ENCODE measurements at regions not wholly inside any gene's neighbourhood (a gene's known extent, or its start where the extent isn't known, plus 50 kb on each side); places are given as distances from the start of the nearest gene placed in this dataset.
A peak's percentile ranks its signal among the peaks of the same experiment; 100 is the strongest.
"Not testable (repeated sequence)": the region's sequence is repeated elsewhere in the genome, so short reads cannot be mapped to it uniquely, and the experiment has no call there.

GRCh38 chr11:103582351-103582909 lies 454.0 kb upstream of the DDI1 start:
- DNase-seq (no peak), ATAC-seq (no peak)
- intact Hi-C loops (cut with micrococcal nuclease), result no loop called here

GRCh38 chr11:103584021-103584420 lies 452.4 kb upstream of the DDI1 start:
- ATAC-seq, result no peak
- intact Hi-C loops (cut with micrococcal nuclease), result no loop called here
- DNase-seq, result no peak

- intact Hi-C loops (cut with micrococcal nuclease), result no loop called here
- DNase-seq, result no peak
- no peak for ATAC-seq
Observed at GRCh38 chr11:103584720-103585119, 451.7 kb upstream of the DDI1 start.

- intact Hi-C loops (cut with micrococcal nuclease), result no loop called here
- no peak for ATAC-seq
- DNase-seq, result no peak
Observed at GRCh38 chr11:103585401-103585800, 451.0 kb upstream of the DDI1 start.

GRCh38 chr11:103585911-103586310 lies 450.5 kb upstream of the DDI1 start:
- no peak for DNase-seq
- intact Hi-C loops (cut with micrococcal nuclease), result no loop called here
- ATAC-seq, result no peak

GRCh38 chr11:103586756-103587155 lies 449.7 kb upstream of the DDI1 start:
- DNase-seq, result no peak
- ATAC-seq, result no peak
- intact Hi-C loops (cut with micrococcal nuclease), result no loop called here

GRCh38 chr11:103587901-103588788 lies 448.3 kb upstream of the DDI1 start:
- intact Hi-C loops (cut with micrococcal nuclease), result no loop called here
- DNase-seq (no peak), ATAC-seq (no peak)

GRCh38 chr11:103591554-103591953 lies 444.9 kb upstream of the DDI1 start:
- DNase-seq, result no peak
- intact Hi-C loops (cut with micrococcal nuclease), result no loop called here
- no peak for ATAC-seq

GRCh38 chr11:103594283-103594682 lies 442.2 kb upstream of the DDI1 start:
- ATAC-seq (no peak), DNase-seq (no peak)
- intact Hi-C loops (cut with micrococcal nuclease), result no loop called here

- ATAC-seq, result no peak
- intact Hi-C loops (cut with micrococcal nuclease), result no loop called here
- DNase-seq, result no peak
Observed at GRCh38 chr11:103596315-103596714, 440.1 kb upstream of the DDI1 start.

GRCh38 chr11:103601225-103601846 lies 435.1 kb upstream of the DDI1 start:
- no peak for DNase-seq
- ATAC-seq, result peak; percentile 64
- intact Hi-C loops (cut with micrococcal nuclease), result loop anchor here (5.0 kb wide), 1 partner anchor 274 kb away; no protein-coding TSS in a partner anchor

- intact Hi-C loops (cut with micrococcal nuclease), result loop anchor here (5.0 kb wide), 1 partner anchor 276 kb away; no protein-coding TSS in a partner anchor
- DNase-seq (no peak), ATAC-seq (no peak)
Observed at GRCh38 chr11:103602840-103603239, 433.6 kb upstream of the DDI1 start.

GRCh38 chr11:103604310-103604709 lies 432.1 kb upstream of the DDI1 start:
- DNase-seq, result no peak
- no peak for ATAC-seq
- intact Hi-C loops (cut with micrococcal nuclease), result loop anchor here (5.0 kb wide), 1 partner anchor 277 kb away; no protein-coding TSS in a partner anchor

GRCh38 chr11:103608566-103608965 lies 427.9 kb upstream of the DDI1 start:
- DNase-seq, result no peak
- intact Hi-C loops (cut with micrococcal nuclease), result no loop called here
- no peak for ATAC-seq

- intact Hi-C loops (cut with micrococcal nuclease), result no loop called here
Observed at GRCh38 chr11:103609117-103610066, 427.0 kb upstream of the DDI1 start.

GRCh38 chr11:103610435-103610834 lies 426.0 kb upstream of the DDI1 start:
- intact Hi-C loops (cut with micrococcal nuclease), result no loop called here
- no peak for ATAC-seq
- DNase-seq, result no peak

More at GRCh38 chr11:103609117-103610066, 427.0 kb upstream of the DDI1 start:
- DNase-seq, result no peak
- peak; percentile 24 for ATAC-seq

GRCh38 chr11:103611526-103612260 lies 424.7 kb upstream of the DDI1 start:
- not testable (repeated sequence) for DNase-seq, ATAC-seq

GRCh38 chr11:103612451-103612850 lies 424.0 kb upstream of the DDI1 start:
- intact Hi-C loops (cut with micrococcal nuclease); ATAC-seq; DNase-seq: not testable (repeated sequence)

More at GRCh38 chr11:103611526-103612260, 424.7 kb upstream of the DDI1 start:
- intact Hi-C loops (cut with micrococcal nuclease), result not testable (repeated sequence)
